Sigmoid colon (tissue), 6 donors: ENCODE measurements at regions not wholly inside any gene's neighbourhood (a gene's known extent, or its start where the extent isn't known, plus 50 kb on each side); places are given as distances from the start of the nearest gene placed in this dataset.

Experiments used
- DNase-seq: peaks from one replicate; pipeline ENCODE4 v3.0.0-alpha.2; 2019
- H3K27ac ChIP-seq, 4 donors: fragments of 200-600 bp; sonication (generic); one replicate each; pipeline ENCODE4 v1.5.1; 2016 to 2019; ENCODE audit warnings: mild to moderate bottlenecking in 1 of 4
- H3K27me3 ChIP-seq, 3 donors: fragments of 200-600 bp; sonication (generic); one replicate each; pipeline ENCODE4 v1.5.1; 2019; ENCODE audit warnings: mild to moderate bottlenecking in 1 of 3
- H3K36me3 ChIP-seq, 4 donors: fragments of 200-600 bp; sonication (generic); one replicate each; pipeline ENCODE4 v1.5.1; 2016 to 2019
- H3K4me1 ChIP-seq, 4 donors: fragments of 200-600 bp; sonication (generic); one replicate each; pipeline ENCODE4 v1.5.1; 2017 to 2019
- H3K4me3 ChIP-seq, 4 donors: fragments of 200-600 bp; sonication (generic); one replicate each; pipeline ENCODE4 v1.5.1; 2017 to 2019; ENCODE audit warnings: mild to moderate bottlenecking in 2 of 4, moderate library complexity in 1 of 4
- H3K9me3 ChIP-seq, 4 donors: fragments of 200-600 bp in 3 of 4; sonication (generic) in 3 of 4; one replicate each; pipeline versions ENCODE4 v1.5.1 to v1.6.1; 2013 to 2019
- CTCF ChIP-seq, 4 experiments: fragments of 450-650 bp in 3 of 4; fragments of 200-600 bp in 1 of 4; IDR thresholded peaks; one replicate each; pipeline ENCODE4 v1.5.1; 2016 to 2019; ENCODE audit warnings: antibody characterized with exemption in 4 of 4, mild to moderate bottlenecking in 3 of 4, moderate library complexity in 2 of 4
- EP300 ChIP-seq, 4 donors: sonication (generic); formaldehyde crosslinking; IDR thresholded peaks; one replicate each; pipeline ENCODE4 v1.6.1; 2017; ENCODE audit warnings: antibody characterized with exemption in 4 of 4
- POLR2A ChIP-seq, 2 donors: fragments of 450-650 bp; IDR thresholded peaks; one replicate each; pipeline ENCODE4 v1.6.1; 2016; ENCODE audit warnings: antibody characterized with exemption in 2 of 2, mild to moderate bottlenecking in 2 of 2, moderate library complexity in 2 of 2
- POLR2AphosphoS5 ChIP-seq, 4 donors: sonication (generic); formaldehyde crosslinking; IDR thresholded peaks; one replicate each; pipeline ENCODE4 v1.6.1; 2017; ENCODE audit warnings: antibody characterized with exemption in 4 of 4
- WGBS, 2 donors: extraction: QIAGEN DNeasy Blood & Tissue Kit; methylation state at CpG; one replicate each; pipeline ENCODE4 v1.1.7; 2013; 5-methylcytosine and 5-hydroxymethylcytosine counted together
- intact Hi-C: fragments of 100-400 bp; cut with DNase I; formaldehyde crosslinking; loops from one replicate; pipeline ENCODE4 v1.15.1; 2023
- donor health status: healthy with polysubstance abuse.
- donor health status: healthy.

- no peak overlapping the region for H3K27ac ChIP-seq
- no peak overlapping the region for H3K4me3 ChIP-seq
- no peaks in the 10 kb centered on the region for H3K9me3 ChIP-seq
- H3K27me3 ChIP-seq = no peaks in the 10 kb centered on the region
- no peak for DNase-seq
- WGBS, 2 donors = 93 to 95% methylated on average over 6 of the region's 6 CpGs
- H3K36me3 ChIP-seq = no peaks in the 10 kb centered on the region
- no peak for TF ChIP-seq EP300 (IDR thresholded peaks at IDR 0.05)
- no peak for TF ChIP-seq CTCF (IDR thresholded peaks at IDR 0.05)
- TF ChIP-seq POLR2A (IDR thresholded peaks at IDR 0.05) = no peak
- TF ChIP-seq POLR2AphosphoS5 (IDR thresholded peaks at IDR 0.05) = no peak
- H3K4me1 ChIP-seq = no peaks in the 10 kb centered on the region
- intact Hi-C loops = no loop called here
Observed at GRCh38 chr14:89479802-89480201, 62.8 kb upstream of the FOXN3 start.

GRCh38 chr14:89477391-89477790 is 60.4 kb upstream of the FOXN3 start:
- 22 to 61% methylated on average over 4 of the region's 4 CpGs for WGBS, 2 donors
- no peak overlapping the region for H3K4me3 ChIP-seq

GRCh38 chr14:89476354-89476896 is 59.4 kb upstream of the FOXN3 start:
- intact Hi-C loops = no loop called here
- TF ChIP-seq EP300 (IDR thresholded peaks at IDR 0.05) = no peak
- no peak for TF ChIP-seq POLR2AphosphoS5 (IDR thresholded peaks at IDR 0.05)
- no peak for TF ChIP-seq POLR2A (IDR thresholded peaks at IDR 0.05)
- no peak for TF ChIP-seq CTCF (IDR thresholded peaks at IDR 0.05)
- Histone ChIP-seq H3K27ac (no peak overlapping the region), H3K36me3 (no peaks in the 10 kb centered on the region), H3K4me1 (no peaks in the 10 kb centered on the region), H3K27me3 (no peaks in the 10 kb centered on the region), H3K4me3 (no peak overlapping the region), H3K9me3 (no peaks in the 10 kb centered on the region)
- 95 to 99% methylated on average over 10 of the region's 10 CpGs for WGBS, 2 donors
- no peak for DNase-seq

More at GRCh38 chr14:89477391-89477790, 60.4 kb upstream of the FOXN3 start:
- Histone ChIP-seq H3K27ac (no peak overlapping the region), H3K9me3 (no peaks in the 10 kb centered on the region), H3K36me3 (no peaks in the 10 kb centered on the region), H3K27me3 (no peaks in the 10 kb centered on the region), H3K4me1 (no peaks in the 10 kb centered on the region)
- intact Hi-C loops = no loop called here
- DNase-seq = no peak
- TF ChIP-seq CTCF (IDR thresholded peaks at IDR 0.05) (no peak), POLR2A (IDR thresholded peaks at IDR 0.05) (no peak), POLR2AphosphoS5 (IDR thresholded peaks at IDR 0.05) (no peak), EP300 (IDR thresholded peaks at IDR 0.05) (no peak)

- no peak for TF ChIP-seq CTCF (IDR thresholded peaks at IDR 0.05)
- TF ChIP-seq EP300 (IDR thresholded peaks at IDR 0.05) = no peak
- no peak for TF ChIP-seq POLR2AphosphoS5 (IDR thresholded peaks at IDR 0.05)
- H3K27ac ChIP-seq = no peak overlapping the region
- DNase-seq = no peak
- 78 to 85% methylated on average over 4 of the region's 4 CpGs for WGBS, 2 donors
- H3K27me3 ChIP-seq = no peaks in the 10 kb centered on the region
- H3K4me1 ChIP-seq = peaks cover 0 to 3% (median 0%) of the 10 kb centered on the region in 4 donors
- intact Hi-C loops = no loop called here
- no peaks in the 10 kb centered on the region for H3K9me3 ChIP-seq
- no peaks in the 10 kb centered on the region for H3K36me3 ChIP-seq
- no peak overlapping the region for H3K4me3 ChIP-seq
Observed at GRCh38 chr14:89474464-89474863, 57.4 kb upstream of the FOXN3 start.

GRCh38 chr14:89473989-89474388 is 57.0 kb upstream of the FOXN3 start:
- H3K36me3 ChIP-seq = no peaks in the 10 kb centered on the region
- peaks cover 0 to 3% (median 0%) of the 10 kb centered on the region in 4 donors for H3K4me1 ChIP-seq
- DNase-seq = no peak
- H3K27ac ChIP-seq = no peak overlapping the region
- intact Hi-C loops = no loop called here
- no peaks in the 10 kb centered on the region for H3K9me3 ChIP-seq
- H3K27me3 ChIP-seq = no peaks in the 10 kb centered on the region
- WGBS, 2 donors = 93 to 94% methylated on average over 2 of the region's 2 CpGs
- H3K4me3 ChIP-seq = no peak overlapping the region
- TF ChIP-seq POLR2A (IDR thresholded peaks at IDR 0.05) = no peak
- no peak for TF ChIP-seq CTCF (IDR thresholded peaks at IDR 0.05)
- TF ChIP-seq POLR2AphosphoS5 (IDR thresholded peaks at IDR 0.05) = no peak
- no peak for TF ChIP-seq EP300 (IDR thresholded peaks at IDR 0.05)
